ENCODE measurements at regions not wholly inside any gene's neighbourhood (a gene's known extent, or its start where the extent isn't known, plus 50 kb on each side); places are given as distances from the start of the nearest gene placed in this dataset.

DNA sequence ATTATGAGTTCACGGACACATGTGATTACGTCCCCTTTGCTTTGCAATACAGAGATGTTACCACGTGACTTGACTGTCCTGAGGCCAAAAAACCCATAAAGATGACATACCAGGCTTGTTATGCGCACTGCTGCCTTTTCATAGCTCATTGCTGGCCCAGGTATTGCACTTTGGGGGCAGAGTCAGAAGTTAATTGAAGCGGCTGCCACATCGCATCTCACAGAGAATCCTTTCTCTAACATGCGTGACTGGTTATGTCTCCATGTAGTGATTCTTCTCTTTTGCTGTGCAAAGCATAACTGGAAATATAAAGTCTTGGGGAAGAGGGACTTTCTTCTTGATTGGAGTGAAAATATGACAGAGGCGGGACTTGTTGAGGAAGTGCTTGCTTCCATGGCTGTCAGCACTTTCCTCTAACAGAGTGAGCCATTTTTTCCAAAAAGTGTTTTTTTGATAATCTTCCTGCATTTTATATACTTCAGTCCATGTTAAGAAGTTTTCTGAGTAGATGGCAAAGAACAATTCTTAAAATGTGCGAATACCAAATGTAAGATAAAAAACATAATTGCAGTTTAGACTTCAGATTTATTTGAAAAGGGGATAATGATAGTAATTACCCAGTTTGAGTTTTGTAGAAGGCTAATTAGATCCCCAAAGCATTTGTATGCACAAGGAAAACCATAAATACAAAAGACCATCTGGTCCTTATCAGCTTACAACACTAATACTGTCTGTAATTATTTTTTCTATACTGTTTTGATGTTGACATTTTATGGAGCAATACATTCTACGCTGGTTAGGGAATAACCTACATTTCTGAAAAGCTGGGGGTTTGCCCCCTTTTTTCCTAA, 324.6 kb upstream of the MTNR1B start:
- TF ChIP-seq, protein P1, sequence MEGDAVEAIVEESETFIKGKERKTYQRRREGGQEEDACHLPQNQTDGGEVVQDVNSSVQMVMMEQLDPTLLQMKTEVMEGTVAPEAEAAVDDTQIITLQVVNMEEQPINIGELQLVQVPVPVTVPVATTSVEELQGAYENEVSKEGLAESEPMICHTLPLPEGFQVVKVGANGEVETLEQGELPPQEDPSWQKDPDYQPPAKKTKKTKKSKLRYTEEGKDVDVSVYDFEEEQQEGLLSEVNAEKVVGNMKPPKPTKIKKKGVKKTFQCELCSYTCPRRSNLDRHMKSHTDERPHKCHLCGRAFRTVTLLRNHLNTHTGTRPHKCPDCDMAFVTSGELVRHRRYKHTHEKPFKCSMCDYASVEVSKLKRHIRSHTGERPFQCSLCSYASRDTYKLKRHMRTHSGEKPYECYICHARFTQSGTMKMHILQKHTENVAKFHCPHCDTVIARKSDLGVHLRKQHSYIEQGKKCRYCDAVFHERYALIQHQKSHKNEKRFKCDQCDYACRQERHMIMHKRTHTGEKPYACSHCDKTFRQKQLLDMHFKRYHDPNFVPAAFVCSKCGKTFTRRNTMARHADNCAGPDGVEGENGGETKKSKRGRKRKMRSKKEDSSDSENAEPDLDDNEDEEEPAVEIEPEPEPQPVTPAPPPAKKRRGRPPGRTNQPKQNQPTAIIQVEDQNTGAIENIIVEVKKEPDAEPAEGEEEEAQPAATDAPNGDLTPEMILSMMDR (IDR thresholded peaks at IDR 0.05): no peak
- TF ChIP-seq REST (IDR thresholded peaks at IDR 0.05) (no peak), CBX8 (IDR thresholded peaks at IDR 0.05) (no peak), ZNF302 (CRISPR knock-in tag; IDR thresholded peaks at IDR 0.05) (no peak), RCOR1 (IDR thresholded peaks at IDR 0.05; ENCODE audit: low read depth, low read length) (no peak), POLR2A (IDR thresholded peaks at IDR 0.05; ENCODE audit: low read length) (no peak), RFX5 (IDR thresholded peaks at IDR 0.05) (no peak), USF2 (IDR thresholded peaks at IDR 0.05) (no peak), HOXA7 (CRISPR knock-in tag; IDR thresholded peaks at IDR 0.05) (no peak), EHMT2 (IDR thresholded peaks at IDR 0.05; ENCODE audit: low read depth) (no peak), EP300 (IDR thresholded peaks at IDR 0.05) (no peak), MAFK (IDR thresholded peaks at IDR 0.05; ENCODE audit: partially characterized antibody) (no peak)
- TF ChIP-seq, protein P2, sequence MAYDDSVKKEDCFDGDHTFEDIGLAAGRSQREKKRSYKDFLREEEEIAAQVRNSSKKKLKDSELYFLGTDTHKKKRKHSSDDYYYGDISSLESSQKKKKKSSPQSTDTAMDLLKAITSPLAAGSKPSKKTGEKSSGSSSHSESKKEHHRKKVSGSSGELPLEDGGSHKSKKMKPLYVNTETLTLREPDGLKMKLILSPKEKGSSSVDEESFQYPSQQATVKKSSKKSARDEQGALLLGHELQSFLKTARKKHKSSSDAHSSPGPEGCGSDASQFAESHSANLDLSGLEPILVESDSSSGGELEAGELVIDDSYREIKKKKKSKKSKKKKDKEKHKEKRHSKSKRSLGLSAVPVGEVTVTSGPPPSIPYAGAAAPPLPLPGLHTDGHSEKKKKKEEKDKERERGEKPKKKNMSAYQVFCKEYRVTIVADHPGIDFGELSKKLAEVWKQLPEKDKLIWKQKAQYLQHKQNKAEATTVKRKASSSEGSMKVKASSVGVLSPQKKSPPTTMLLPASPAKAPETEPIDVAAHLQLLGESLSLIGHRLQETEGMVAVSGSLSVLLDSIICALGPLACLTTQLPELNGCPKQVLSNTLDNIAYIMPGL (CRISPR knock-in tag; IDR thresholded peaks at IDR 0.05; ENCODE audit: borderline replicate concordance): no peak
